Smooth muscle cell of the brain vasculature (primary cell): ENCODE measurements at regions not wholly inside any gene's neighbourhood (a gene's known extent, or its start where the extent isn't known, plus 50 kb on each side); places are given as distances from the start of the nearest gene placed in this dataset.
"Not testable (repeated sequence)": the region's sequence is repeated elsewhere in the genome, so short reads cannot be mapped to it uniquely, and the experiment has no call there.

Experiments
- DNase-seq: peaks from one replicate; pipeline ENCODE4 v3.0.0-alpha.2; 2012; ENCODE audit warnings: low read depth, low spot score

DNA sequence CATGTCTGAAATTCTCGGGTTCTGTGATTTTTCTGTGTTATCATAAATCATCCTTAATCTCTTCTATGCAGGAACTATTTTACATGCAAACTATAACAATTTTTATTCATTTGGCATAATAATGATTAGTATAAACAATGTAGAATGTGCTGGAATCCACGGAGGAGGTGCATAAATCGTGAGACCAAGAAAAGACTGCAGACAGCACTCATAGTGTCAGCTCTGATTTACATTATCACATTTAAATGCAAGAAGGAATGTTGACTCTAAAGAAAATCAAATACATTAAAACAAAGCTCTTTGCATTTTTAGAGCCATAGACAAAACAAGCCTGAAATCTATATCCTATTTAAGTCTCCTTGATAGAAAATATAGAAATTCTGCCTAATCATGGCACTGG lies 501.7 kb upstream of the STXBP6 start:
- DNase-seq = no peak

DNA sequence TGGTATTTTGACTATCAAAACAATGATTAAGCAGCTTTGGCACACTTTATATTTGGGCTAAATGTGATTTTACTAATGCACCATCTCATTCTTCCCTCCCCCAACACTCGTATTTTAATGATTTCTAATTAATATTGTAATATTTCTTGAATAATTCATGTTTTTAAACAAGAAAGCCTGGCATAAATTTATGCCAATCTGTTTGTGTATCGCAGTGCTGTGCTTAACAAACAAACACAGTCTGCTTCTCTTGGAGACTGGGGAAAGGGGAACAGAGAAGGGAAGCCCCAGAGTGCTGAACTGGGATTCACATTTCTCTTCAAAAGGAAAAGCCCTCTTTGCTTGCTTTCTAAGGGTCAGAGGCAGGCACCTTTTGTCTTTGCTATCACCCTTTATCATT lies 496.9 kb upstream of the STXBP6 start:
- DNase-seq = no peak

DNA sequence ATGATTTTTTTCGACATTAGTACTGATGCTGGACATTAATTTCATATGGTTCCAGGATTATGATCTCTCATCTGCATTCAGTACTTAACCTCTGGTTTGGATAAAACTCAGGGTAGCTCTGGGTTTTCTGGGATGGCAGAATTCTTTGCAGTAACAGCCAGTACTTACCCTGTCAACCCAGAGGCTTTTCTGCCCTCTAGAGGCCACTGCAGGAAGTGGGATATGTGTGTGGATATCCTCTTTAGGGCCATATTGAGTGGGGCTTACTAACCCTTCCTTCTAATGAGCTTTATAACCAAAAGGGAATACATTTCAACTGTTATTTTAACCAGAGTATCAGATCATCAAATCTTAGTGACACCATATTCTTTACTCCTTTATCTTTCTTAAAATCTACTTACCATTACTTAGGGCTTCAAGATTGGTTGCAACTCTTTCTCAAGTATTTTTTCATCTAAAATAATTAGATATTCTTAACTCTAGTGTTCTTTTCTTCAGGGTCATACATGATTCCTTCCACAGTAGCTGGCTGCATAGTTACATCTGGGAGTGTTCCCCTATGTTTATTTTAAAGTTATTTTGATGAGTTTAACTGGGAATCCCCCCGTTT lies 488.0 kb upstream of the STXBP6 start:
- DNase-seq = no peak

DNA sequence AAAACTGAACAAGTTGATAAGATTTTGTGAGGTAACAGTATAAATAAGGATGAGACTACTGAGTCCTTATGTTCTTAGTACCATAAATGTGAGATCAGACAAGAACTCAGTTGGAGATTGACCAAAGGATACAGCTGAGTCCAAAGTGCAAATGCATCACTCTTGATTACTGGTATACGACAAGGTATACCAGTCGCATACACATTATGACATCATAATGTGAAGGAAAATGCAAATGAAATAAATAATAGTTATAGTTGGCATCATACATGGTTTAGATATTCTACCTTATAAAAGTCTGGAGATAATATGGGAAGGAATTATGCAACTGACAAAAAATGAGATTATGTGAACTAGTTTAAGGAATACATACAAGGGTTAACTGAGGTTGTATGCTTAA lies 476.3 kb upstream of the STXBP6 start:
- DNase-seq = no peak

DNA sequence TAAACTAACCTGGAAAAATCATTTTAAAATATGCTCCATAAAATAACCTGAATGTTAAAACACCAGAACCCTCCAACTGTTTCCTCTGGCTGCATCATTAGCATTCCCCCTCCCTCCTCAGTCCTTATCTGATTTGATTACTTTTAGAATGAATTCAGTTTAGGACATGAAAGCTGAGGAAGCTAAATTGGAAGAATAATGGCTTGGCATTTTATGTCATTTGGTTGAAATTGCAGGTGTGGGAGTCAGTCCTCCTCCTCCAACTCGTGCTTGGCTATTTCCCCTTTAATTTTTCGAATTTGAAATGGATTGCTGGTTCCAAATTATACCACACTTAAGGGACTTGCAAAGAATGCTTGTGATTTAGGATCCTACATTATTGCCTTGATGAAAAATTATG lies 473.0 kb upstream of the STXBP6 start:
- no peak for DNase-seq

DNA sequence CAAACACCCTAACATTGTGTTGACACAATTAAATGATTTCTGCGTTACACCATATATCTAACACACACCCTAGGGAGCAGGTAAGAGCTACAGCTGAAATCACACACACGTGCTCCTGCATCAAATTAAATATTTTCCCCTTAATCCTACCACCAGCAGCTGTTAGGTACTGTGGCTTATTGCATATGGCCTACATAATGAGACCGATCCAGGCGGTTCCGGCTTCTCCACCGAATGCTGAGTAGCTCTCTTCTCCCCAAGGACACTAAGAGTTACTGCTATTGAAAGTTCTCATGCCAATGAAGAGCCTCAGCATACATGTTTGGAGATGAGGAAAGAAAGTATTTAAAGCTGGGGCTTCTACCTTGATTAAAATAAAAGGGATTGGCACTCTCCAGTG lies 472.2 kb upstream of the STXBP6 start:
- no peak for DNase-seq

DNA sequence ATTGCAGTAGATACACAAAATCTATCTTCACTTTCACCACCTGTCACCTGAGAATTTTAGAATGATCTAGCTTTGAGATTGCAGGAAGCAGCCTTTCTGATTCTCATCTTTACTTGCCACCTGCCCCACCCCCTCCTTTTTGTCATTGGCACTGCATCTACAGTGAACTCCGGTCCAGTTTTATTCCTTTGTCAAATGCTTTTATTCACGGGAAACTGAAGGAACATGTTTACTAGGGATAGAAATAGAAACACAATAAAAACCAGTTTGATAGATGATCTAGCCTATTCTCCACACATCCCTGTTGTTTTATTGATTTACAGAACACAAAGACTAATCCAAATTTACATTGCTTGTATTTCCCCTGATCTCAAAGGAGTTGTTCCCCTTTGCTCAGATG lies 471.7 kb upstream of the STXBP6 start:
- DNase-seq = no peak

DNA sequence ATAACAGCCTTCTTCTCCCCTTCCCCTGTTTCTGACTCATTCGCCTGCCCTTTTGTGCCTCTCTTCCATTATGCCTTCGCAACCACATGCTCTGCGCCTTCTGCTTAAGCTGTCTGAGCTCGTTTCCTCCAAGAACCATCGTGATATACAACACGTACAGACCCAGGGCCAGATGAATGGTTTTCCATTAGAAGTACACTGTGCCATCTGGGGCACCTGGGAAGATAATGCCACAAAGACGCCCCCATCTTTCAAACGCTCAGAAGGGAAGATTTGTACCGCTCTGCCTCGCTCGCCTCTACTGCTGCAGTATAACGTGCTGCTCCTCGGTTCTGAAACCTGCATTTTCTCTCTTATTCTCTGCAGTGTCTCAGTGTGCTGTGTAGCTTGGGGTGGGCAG lies 470.9 kb upstream of the STXBP6 start:
- DNase-seq = no peak

DNA sequence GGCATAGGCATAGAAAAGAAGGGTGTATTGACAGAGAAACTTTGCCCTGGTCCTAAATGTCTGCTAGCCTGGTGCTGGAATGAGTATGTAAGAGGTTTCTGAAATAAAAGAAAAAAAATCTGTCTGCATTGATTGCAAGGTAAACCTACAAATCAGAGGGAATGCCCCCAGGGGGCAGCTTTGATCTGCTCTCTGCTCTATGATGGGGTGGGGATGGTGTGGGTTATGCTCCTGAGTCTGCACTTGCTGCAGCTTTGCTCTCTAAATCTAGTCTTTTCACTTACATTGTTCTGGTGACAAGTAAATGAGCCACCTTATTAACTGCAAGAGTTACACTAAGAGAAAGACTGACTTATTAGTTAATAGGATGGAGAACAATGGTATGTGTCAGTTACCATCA lies 468.4 kb upstream of the STXBP6 start:
- DNase-seq = no peak

DNA sequence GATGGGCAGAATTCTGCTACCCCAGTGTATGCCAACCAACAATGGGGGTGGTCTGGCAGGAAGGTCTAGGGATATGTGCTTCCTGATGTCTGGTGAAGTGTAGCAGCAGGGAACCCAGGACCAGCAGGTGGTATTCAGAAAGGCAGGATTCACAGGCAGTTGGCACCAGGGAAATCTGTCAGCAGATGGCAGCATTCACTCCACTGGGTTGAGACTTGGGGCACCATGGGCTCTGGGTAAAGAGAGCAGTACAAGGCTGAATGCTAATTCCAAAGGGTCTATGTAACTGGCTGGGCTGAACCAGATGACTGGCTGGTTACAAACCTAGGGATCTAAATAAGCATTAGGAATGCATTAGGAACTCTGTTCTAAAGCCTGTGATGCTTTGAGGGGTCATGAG lies 466.9 kb upstream of the STXBP6 start:
- DNase-seq = no peak

DNA sequence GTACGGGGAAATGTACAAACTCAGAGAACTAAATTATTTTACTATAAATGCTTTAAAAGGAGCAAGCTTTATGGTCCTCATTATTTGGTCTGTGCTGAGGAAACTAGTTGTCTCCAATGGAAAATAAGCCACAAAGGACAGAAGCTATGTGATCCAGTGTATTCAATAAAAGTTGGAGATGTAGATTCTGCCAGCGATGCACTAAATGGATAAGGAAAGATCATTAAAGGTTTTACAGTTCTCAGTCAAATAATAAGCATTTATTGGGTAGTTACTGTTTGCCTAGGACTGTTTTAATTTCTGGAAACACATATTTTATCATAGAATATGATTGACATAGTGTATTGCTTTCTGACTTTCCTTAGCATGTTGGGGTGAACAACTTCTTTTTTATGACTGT lies 458.9 kb upstream of the STXBP6 start:
- DNase-seq = no peak

DNA sequence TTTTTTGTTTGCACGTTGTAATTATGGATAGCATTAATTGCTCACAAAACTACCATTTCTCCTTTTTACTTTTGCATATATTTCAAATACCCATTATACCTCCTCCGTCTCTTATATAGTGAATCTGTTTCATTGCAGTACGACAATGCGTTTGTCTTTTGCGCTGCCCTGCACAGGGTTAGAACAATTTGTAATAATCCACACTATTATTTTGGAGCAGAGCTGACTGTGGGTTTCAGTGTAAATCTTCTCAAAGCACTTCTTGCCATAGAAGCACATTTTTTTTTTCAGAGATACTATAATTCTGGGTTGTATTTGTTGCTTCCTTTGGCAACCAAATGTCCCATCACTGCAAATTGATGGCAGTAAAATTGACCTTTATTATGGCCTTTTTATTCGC lies 451.8 kb upstream of the STXBP6 start:
- no peak for DNase-seq

DNA sequence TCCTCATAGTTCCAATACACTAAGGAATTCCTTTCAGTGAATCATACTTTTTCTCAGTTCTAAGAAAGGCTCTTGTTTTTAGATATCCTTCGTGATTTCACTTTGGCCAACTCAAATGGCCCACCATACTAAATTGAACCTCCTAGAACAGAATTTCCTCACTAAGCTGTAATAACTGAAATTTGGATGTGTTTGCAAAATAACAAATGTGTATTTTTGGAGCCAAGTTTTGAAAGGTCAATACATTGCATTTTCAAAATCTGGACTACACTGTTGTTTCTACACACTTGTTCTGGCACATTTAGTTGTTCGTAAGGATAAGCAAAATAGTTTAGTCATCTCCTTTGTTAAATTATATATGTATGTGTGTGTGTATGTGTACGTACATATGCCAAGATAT lies 439.0 kb upstream of the STXBP6 start:
- DNase-seq = no peak

DNA sequence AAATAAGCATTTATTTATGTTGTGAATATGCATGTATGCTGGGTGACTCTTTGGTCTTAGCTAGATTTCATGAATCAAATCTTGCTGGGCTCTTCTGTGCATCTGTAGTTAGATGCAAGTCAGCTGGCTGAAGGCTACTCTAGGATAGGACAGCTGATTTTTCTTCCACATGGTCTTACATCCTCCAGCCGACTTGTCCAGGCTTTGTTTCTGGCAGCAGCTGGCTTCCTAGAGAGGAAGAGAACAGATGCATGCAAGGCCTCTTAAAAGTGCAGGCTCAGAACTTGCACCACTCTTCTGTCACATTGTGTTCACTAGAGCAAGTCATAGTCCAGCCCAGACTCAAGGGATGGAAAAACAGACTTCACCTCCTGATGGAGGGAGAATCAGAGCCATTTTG lies 435.4 kb upstream of the STXBP6 start:
- no peak for DNase-seq

DNA sequence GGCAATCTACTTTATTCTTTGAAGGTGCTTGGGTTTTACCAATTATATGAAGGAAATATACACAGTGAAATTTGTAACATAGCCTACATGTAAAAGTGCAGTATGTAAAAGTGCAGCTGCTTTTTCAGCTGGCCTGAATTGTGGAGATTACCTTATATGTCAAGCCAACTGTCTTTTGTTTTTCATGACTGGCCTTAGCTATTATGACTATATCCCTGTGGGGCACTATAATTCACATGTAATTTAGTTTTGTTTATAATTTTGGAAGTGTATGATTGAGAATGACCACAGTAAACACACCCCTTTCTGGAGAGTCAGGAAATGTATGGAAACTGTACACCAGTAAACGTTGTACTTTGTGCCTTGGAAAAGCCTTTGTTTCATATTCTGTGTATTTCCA lies 435.0 kb upstream of the STXBP6 start:
- no peak for DNase-seq

DNA sequence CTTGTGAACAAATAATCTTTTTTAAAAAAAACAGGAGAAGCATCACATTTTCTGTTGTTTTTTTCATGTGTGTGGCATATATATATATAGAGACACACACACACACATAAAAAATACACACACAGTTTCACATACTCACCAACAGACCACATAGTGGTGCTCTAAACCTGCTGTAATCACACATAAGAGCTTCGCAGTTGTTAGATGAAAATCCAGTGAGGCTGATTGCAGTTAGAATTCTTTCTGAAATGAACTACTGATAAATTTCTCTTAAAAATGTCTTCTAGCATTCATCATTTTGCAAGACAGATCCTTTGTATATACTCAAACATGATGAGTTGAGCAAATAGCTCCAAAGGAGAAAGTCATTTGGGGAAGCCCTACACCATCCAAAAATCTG lies 434.3 kb upstream of the STXBP6 start:
- DNase-seq = no peak

DNA sequence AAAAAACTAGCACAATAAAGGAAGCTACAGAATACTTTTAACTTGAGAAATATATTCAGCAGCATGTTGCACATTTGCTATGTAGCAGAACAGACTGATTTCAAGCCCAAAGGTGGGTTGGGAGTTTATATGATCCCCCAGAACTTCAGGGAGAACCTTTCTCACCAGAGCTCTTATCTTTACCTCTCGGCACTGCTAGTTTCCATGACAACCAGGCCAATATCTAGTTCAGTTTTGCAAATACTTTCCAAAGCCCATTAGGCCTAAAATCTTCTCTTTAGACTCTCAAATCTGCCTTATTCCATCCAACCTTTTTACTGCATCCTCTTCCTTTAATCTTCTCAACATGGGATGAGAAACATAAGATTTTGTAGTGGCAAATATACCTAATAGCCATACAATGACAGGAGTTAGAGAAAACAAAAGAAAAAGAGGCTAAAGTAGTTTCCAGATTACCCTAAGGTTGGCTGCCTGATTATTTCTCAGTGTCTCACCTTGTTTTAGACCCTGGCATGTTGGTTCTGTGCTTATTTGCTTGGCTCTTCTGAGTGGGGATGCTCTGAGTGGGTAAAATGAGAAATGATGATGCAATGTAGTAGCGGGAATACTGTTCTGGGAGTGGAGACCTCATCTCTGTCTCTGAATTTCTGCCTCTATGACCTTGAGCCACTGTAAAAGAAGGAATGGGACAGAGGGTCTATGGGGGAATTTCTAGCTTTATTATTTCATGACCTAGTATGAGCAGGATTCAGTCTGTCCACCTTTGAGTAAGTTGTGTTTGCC lies 427.6 kb upstream of the STXBP6 start:
- no peak for DNase-seq

DNA sequence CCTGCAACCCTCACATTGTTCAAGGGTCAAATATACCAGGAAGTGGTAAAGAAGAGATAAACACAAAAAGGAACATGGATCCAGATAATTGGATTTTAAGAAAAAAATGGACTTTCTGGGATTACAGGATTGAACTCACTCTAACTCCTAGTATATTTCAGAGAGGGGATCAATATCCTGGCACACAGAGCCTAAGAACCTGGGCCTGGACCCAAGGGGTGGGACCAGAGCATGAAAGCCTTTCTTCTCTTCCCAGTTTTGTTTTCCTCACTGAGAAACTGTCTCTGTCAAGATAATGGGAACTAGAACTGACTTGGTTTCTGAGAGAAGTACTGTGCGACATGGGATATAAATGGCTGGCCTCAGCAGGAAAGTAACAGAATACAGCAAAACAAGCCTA lies 422.8 kb upstream of the STXBP6 start:
- DNase-seq = no peak

DNA sequence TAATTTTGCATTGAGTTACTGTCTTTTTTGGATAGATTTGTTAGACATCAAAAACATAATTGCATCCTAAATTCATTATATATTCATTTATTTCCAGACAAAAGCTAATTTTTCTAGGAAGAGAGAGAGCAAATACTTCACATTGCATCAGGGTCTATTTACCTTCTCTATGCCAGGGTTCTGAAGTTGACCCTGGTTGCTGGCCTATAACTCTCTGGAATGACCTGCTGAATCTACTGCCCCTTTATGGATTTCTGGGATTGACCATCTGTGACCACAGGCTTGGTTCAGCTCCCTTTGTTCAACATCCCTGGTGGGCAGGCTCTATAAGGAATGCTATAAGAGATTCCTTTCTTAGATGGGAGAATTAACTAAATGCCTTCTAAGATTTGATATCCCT lies 414.8 kb upstream of the STXBP6 start:
- no peak for DNase-seq

DNA sequence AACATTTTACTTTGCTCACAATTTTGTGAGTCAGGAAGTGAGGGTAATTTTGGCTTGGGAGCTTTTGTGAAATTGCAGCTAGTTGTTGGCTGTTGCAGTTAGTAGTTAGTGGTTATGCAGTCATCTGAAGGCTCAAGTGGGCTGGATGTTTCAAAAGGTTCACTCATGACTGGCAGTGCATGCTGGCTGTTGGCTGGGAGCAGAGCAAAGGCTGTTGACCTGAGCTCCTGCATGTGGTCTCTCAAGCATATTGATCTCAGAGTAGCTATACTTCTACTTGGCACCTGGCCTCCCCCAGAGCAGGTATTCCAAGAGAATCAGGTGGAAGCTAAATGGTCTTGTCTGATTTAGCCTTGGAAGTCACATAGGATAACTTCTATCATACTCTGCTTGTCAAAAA lies 414.1 kb upstream of the STXBP6 start:
- DNase-seq = no peak

DNA sequence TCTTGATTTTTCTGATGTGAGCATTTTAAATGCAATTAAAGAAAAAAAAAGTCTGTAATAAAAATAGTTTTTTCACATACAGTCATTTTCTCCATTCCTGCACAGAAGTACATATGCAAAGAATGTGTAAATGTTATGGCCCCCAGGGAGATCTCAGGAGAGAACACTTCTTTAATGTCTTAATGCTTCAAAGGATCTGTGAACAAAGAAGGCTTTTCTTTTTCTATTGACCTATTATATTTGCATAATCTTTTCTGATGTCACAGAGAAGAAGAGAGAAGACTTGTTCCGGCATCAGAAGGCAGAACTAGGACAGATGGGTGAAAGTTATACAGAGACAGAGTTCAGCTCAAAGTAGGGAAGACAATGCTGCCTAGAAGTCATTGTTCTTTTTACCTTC lies 413.5 kb upstream of the STXBP6 start:
- no peak for DNase-seq

DNA sequence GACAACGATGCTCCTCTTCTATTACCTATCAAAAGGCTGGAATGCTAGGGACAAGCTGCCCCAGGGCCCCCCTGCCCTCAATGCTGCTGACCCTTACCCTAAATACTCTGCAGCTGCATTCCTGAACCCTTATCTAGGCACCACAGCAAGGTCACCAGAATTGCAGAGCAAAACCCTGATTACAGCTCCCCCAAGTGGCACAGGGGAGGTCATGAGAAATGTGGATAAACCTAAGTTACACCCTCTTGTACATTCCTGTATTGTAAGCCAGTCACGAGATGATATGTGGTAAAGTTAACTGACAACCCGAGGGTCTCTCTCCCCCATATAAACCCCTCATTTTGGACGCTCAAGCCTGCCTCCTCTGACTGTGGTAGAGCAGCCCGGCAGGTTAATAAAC lies 411.8 kb upstream of the STXBP6 start:
- DNase-seq = no peak

DNA sequence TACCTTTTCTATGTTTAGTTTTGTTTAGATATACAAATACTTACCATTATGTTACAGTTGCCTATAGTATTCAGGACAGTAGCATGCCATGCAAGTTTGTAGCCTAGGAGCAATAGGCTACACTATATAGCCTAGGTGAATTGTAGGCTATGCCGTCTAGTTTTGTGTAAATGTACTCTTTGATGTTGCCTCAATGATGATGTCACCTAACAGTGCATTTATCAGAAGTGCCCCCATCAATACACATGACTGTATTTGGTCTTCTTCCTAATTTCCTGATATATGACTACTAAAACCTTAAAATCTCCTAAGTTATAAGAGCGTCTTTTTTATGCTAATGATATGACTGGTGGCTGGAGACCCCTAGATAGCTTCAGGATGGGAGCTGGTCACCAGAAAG lies 394.4 kb upstream of the STXBP6 start:
- DNase-seq = no peak

DNA sequence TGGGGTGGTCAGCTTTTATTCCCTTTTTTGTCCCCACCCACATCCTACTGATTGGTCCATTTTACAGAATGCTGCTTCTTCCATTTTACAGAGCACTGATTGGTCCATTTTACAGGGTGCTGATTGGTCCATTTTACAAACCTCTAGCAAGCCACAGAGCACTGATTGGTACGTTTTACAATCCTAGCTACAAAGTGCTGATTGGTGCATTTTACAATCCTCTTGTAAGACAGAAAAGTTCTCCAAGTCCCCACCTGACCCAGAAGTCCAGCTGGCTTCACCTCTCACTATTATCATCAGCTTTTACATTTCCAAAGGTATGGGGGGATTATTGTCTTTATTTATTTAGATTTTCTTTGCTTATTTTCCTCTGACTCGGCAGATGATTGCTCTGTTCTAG lies 390.4 kb upstream of the STXBP6 start:
- not testable (repeated sequence) for DNase-seq
